ENCODE measurements at regions not wholly inside any gene's neighbourhood (a gene's known extent, or its start where the extent isn't known, plus 50 kb on each side); places are given as distances from the start of the nearest gene placed in this dataset.

DNA sequence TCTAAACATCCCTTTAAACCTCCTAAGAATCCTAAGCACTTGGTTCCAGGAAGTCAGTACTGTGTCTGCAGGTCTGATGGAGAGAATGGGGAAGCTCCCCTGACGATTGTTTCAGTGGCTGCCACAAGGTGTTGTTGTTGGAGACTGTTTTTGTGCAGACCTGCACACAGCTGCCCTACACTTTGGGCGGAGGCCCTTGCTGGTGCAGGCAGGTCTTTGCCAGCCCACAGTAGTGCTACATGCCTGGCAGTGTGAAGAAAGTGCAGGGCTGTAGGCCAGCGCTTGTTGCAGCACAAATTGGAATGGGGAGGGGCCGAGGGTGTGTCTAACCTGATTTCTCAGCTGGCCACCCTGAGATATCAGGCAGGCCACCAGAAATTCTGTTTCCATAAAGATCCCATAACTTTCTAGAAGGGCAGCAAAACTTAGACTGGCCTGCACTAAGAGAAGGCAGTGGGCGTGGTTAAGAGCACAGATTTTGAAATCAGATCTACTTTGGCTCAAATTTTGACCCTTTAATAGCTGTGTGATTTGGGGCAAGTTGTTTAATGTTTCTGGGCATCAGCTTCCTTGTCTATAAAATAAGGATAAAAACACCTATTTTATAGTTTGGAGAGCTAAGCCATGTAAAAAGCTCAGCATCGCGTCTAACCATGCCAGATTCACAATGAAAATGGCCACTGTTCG lies 83.7 kb upstream of the SLC1A4 start:
- POLR2A ChIA-PET = no interaction called here

More for the DNA sequence above, 83.7 kb upstream of the SLC1A4 start:
- BruUV-seq (replicated peaks) = no TSS peak
- no peak overlapping the region for H3K4me3 ChIP-seq (replicated peaks in 1 of 3; ENCODE audit: insufficient read depth in 1 of 3, low read depth in 1 of 3, low read length in 3 of 3)
- no peaks in the 10 kb centered on the region for H4K20me1 ChIP-seq (replicated peaks; ENCODE audit: control insufficient read depth, extremely low read depth, insufficient read depth, low read length)
- peaks cover 17 to 29% of the 10 kb centered on the region in 2 experiments for H3K27me3 ChIP-seq (ENCODE audit: control insufficient read depth in 2 of 2, insufficient read depth in 2 of 2, low read length in 2 of 2)
- no peaks in the 10 kb centered on the region for H3K9me3 ChIP-seq (replicated peaks; ENCODE audit: control insufficient read depth, insufficient read depth, low read length)
- no peak overlapping the region for H3K27ac ChIP-seq (ENCODE audit: insufficient read depth, low read depth, low read length)
- H3K36me3 ChIP-seq (ENCODE audit: control insufficient read depth in 2 of 2, extremely low read depth in 1 of 2, insufficient read depth in 2 of 2, low read length in 2 of 2) = no peaks in the 10 kb centered on the region
- no peak overlapping the region for H2AFZ ChIP-seq (ENCODE audit: low read depth, low read length)
- CTCF ChIA-PET = interaction anchor here (1.9 to 5.0 kb wide), 2 partner anchors 12 to 318 kb away, joined by 6 to 24 read pairs; no protein-coding TSS in a partner anchor
- no peak overlapping the region for H3K4me2 ChIP-seq (ENCODE audit: insufficient read depth, low read length)
- dilution Hi-C loops (cut with MboI; ENCODE audit: extremely low pct_ligation_motif_present, low sequenced_read_pairs) (no loop called here), intact Hi-C loops (cut with micrococcal nuclease) (no loop called here)
- no peaks in the 10 kb centered on the region for H3K9me1 ChIP-seq (replicated peaks; ENCODE audit: control insufficient read depth, extremely low read depth, insufficient read depth, low read length)
- H3K79me2 ChIP-seq (ENCODE audit: control insufficient read depth, insufficient read depth, low read length) = no peaks in the 10 kb centered on the region
- no peak for TF ChIP-seq EZH2 (IDR thresholded peaks at IDR 0.05; ENCODE audit: borderline replicate concordance, low read depth, low read length, severe bottlenecking)
- no peak for TF ChIP-seq MYC (IDR thresholded peaks at IDR 0.05; ENCODE audit: low read depth, low read length)
- no peak for TF ChIP-seq POLR2A (IDR thresholded peaks at IDR 0.05; ENCODE audit: low read depth, low read length)
- no peak for TF ChIP-seq GATA2 (IDR thresholded peaks at IDR 0.05; ENCODE audit: insufficient read depth, insufficient read length, low read depth, low read length)
- TF ChIP-seq, protein P1, sequence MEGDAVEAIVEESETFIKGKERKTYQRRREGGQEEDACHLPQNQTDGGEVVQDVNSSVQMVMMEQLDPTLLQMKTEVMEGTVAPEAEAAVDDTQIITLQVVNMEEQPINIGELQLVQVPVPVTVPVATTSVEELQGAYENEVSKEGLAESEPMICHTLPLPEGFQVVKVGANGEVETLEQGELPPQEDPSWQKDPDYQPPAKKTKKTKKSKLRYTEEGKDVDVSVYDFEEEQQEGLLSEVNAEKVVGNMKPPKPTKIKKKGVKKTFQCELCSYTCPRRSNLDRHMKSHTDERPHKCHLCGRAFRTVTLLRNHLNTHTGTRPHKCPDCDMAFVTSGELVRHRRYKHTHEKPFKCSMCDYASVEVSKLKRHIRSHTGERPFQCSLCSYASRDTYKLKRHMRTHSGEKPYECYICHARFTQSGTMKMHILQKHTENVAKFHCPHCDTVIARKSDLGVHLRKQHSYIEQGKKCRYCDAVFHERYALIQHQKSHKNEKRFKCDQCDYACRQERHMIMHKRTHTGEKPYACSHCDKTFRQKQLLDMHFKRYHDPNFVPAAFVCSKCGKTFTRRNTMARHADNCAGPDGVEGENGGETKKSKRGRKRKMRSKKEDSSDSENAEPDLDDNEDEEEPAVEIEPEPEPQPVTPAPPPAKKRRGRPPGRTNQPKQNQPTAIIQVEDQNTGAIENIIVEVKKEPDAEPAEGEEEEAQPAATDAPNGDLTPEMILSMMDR (IDR thresholded peaks at IDR 0.05; ENCODE audit: extremely low read depth in 1 of 2, insufficient read depth in 1 of 2, low read depth in 1 of 2, low read length in 2 of 2) = no peak
- TF ChIP-seq POLR2AphosphoS5 (IDR thresholded peaks at IDR 0.05; ENCODE audit: insufficient read depth, low read depth, low read length) = no peak
- no peak for TF ChIP-seq JUN (IDR thresholded peaks at IDR 0.05; ENCODE audit: borderline replicate concordance, insufficient read depth, insufficient read length, low read depth)
- TF ChIP-seq FOS (IDR thresholded peaks at IDR 0.05; ENCODE audit: borderline replicate concordance, insufficient read depth, low read length) = no peak
- TF ChIP-seq, protein P2, sequence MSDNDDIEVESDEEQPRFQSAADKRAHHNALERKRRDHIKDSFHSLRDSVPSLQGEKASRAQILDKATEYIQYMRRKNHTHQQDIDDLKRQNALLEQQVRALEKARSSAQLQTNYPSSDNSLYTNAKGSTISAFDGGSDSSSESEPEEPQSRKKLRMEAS (IDR thresholded peaks at IDR 0.05; ENCODE audit: insufficient read depth, insufficient read length) = no peak
- H3K4me1 ChIP-seq (ENCODE audit: control insufficient read depth, extremely low read depth, insufficient read depth, low read length) = no peaks in the 10 kb centered on the region
- DNase-seq (ENCODE audit: low read depth, low spot score) (no peak), FAIRE-seq (no peak)
- no peak overlapping the region for H3K9ac ChIP-seq (replicated peaks; ENCODE audit: extremely low read depth, insufficient read depth, low read length)

Data from endothelial cell of umbilical vein (primary cell).